Neural cell (in vitro differentiated cells): ENCODE measurements at regions not wholly inside any gene's neighbourhood (a gene's known extent, or its start where the extent isn't known, plus 50 kb on each side); places are given as distances from the start of the nearest gene placed in this dataset.

Experiments
- H2AFZ ChIP-seq: fragments of 200-600, 300-800 bp; sonication (generic), shearing (Covaris generic); 2 replicates; pipeline ENCODE4 v1.6.0; 2014; ENCODE audit warnings: low read depth, mild to moderate bottlenecking, antibody characterized with exemption, low read length, moderate library complexity
- H3F3A ChIP-seq: fragments of 200-600 bp; shearing (Covaris generic); 2 replicates; pipeline ENCODE4 v1.6.1; 2016; ENCODE audit warnings: mild to moderate bottlenecking, moderate library complexity, mixed read lengths, antibody characterized with exemption, low read length; ENCODE audit not compliant: insufficient read depth, poor library complexity, severe bottlenecking
- H3K27ac ChIP-seq: fragments of 200-600, 300-800 bp; sonication (generic), shearing (Covaris generic); 2 replicates; pipeline ENCODE4 v1.5.1; 2014; ENCODE audit warnings: mild to moderate bottlenecking, low read length, moderate library complexity
- H3K27me3 ChIP-seq: fragments of 300-800, 200-600 bp; sonication (generic), shearing (Covaris generic); 2 replicates; pipeline ENCODE4 v1.6.0; 2014; ENCODE audit warnings: mild to moderate bottlenecking, low read depth, low read length, moderate library complexity; ENCODE audit not compliant: insufficient read depth
- H3K36me3 ChIP-seq: fragments of 300-800, 200-600 bp; sonication (generic), shearing (Covaris generic); 2 replicates; pipeline ENCODE4 v1.5.1; 2014; ENCODE audit warnings: mild to moderate bottlenecking, antibody characterized with exemption, low read length, moderate library complexity; ENCODE audit not compliant: insufficient read depth
- H3K4me2 ChIP-seq: fragments of 300-800, 200-600 bp; sonication (generic), shearing (Covaris generic); 2 replicates; pipeline ENCODE4 v1.6.0; 2014; ENCODE audit warnings: mild to moderate bottlenecking, low read length
- H3K4me3 ChIP-seq: fragments of 300-800, 200-600 bp; sonication (generic), shearing (Covaris generic); 2 replicates; pipeline ENCODE4 v1.5.1; 2014; ENCODE audit warnings: mild to moderate bottlenecking, low read length, moderate library complexity
- H3K79me2 ChIP-seq: fragments of 200-600 bp; shearing (Covaris generic); replicated peaks from 2 replicates; pipeline ENCODE4 v1.6.0; 2014; ENCODE audit warnings: mild to moderate bottlenecking, low read length, moderate library complexity; ENCODE audit not compliant: insufficient read depth
- H3K9ac ChIP-seq: fragments of 300-800, 200-600 bp; sonication (generic), shearing (Covaris generic); 2 replicates; pipeline ENCODE4 v1.6.1; 2016; ENCODE audit warnings: mild to moderate bottlenecking, low read length, mixed read lengths
- H3K9me2 ChIP-seq: fragments of 200-600 bp; shearing (Covaris generic); 2 replicates; pipeline ENCODE4 v1.6.1; 2016; ENCODE audit warnings: mild to moderate bottlenecking, low read length, mixed read lengths; ENCODE audit not compliant: insufficient read depth
- H3K9me3 ChIP-seq: fragments of 200-600, 300-800 bp; sonication (generic), shearing (Covaris generic); 2 replicates; pipeline ENCODE4 v1.6.1; 2016; ENCODE audit warnings: mild to moderate bottlenecking, mixed run types, low read length, moderate library complexity, mixed read lengths
- H4K20me1 ChIP-seq: fragments of 200-600 bp; shearing (Covaris generic); 2 replicates; pipeline ENCODE4 v1.6.1; 2016; ENCODE audit warnings: mild to moderate bottlenecking, mixed run types; ENCODE audit not compliant: insufficient read depth
- EP300 ChIP-seq: fragments of 450-650 bp; conservative IDR thresholded peaks from 2 replicates; pipeline ENCODE4 v1.6.1; 2014; ENCODE audit warnings: antibody characterized with exemption, mild to moderate bottlenecking, moderate library complexity; ENCODE audit not compliant: poor library complexity, severe bottlenecking
- EZH2 ChIP-seq: fragments of 200-600, 300-800 bp; shearing (Covaris generic), sonication (generic); IDR thresholded peaks from 2 replicates; pipeline ENCODE4 v1.6.1; 2014; ENCODE audit warnings: antibody characterized with exemption, low read length, borderline replicate concordance, mild to moderate bottlenecking; ENCODE audit not compliant: insufficient read depth, poor library complexity, severe bottlenecking
- MXI1 ChIP-seq: fragments of 450-650 bp; conservative IDR thresholded peaks from 2 replicates; pipeline ENCODE4 v1.6.1; 2014; ENCODE audit warnings: antibody characterized with exemption, mild to moderate bottlenecking; ENCODE audit not compliant: poor library complexity, severe bottlenecking
- POLR2AphosphoS5 ChIP-seq: IDR thresholded peaks from 2 replicates; pipeline ENCODE4 v1.6.1; 2012
- RAD21 ChIP-seq: fragments of 450-650 bp; conservative IDR thresholded peaks from 2 replicates; pipeline ENCODE4 v1.6.1; 2014; ENCODE audit warnings: antibody characterized with exemption, mild to moderate bottlenecking, moderate library complexity
- REST ChIP-seq: IDR thresholded peaks from 2 replicates; pipeline ENCODE4 v1.6.1; 2012; ENCODE audit warnings: borderline replicate concordance
- SMC3 ChIP-seq: fragments of 450-650 bp; conservative IDR thresholded peaks from 2 replicates; pipeline ENCODE4 v1.6.1; 2014; ENCODE audit warnings: antibody characterized with exemption, mild to moderate bottlenecking, moderate library complexity; ENCODE audit not compliant: poor library complexity
- TAF1 ChIP-seq: IDR thresholded peaks from 2 replicates; pipeline ENCODE4 v1.6.1; 2012; ENCODE audit warnings: low read depth
- TF ChIP-seq, protein P1 (sequence below): fragments of 450-650 bp; IDR thresholded peaks from 2 replicates; pipeline ENCODE4 v1.5.1; 2014; ENCODE audit warnings: antibody characterized with exemption, mild to moderate bottlenecking, moderate library complexity; ENCODE audit not compliant: poor library complexity, severe bottlenecking

DNA sequence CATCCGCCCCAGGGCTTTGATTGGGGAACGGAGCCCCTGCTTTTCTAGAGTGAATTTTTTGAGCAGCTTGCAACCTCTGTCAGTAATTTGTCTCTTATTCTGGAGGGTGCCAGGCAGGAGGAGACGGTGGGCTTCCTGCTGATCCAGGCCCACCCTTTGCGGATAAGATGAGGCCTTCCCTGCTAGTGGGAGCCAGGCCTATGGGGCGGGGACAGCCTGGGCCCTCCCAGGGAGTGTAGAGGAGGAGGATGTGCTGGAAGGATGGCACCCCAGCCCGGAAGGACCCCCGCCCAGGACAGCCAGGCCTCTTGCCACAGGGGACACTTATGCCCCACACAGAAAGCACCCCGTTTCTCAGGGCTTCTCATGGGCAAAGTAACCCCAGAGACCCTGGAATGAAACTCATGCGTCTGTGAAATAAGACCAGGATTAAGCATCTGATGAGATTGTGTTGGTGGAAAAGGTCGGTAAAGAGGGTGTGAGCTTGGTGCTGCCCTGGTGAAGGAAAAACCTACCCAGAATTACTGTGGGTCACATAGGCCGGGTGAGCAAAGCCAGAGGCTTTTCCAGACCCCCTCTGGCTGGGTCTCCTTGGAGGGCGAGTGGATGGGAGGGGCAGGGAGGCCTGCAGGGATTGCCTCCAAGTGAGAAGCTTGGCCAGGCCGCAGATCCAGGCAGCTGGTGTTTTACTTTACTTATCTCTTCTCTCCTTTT is 118.7 kb downstream of the SIK1 start:
- Histone ChIP-seq H3K27me3 (no peaks in the 10 kb centered on the region), H3K9ac (no peak overlapping the region), H4K20me1 (no peaks in the 10 kb centered on the region), H3F3A (no peaks in the 10 kb centered on the region), H3K4me3 (no peak overlapping the region), H3K36me3 (no peaks in the 10 kb centered on the region), H3K9me3 (no peaks in the 10 kb centered on the region), H3K9me2 (no peaks in the 10 kb centered on the region), H3K79me2 (no peaks in the 10 kb centered on the region), H3K4me2 (no peak overlapping the region), H2AFZ (no peak overlapping the region), H3K27ac (no peak overlapping the region)
- no peak for TF ChIP-seq REST
- no peak for TF ChIP-seq EP300
- TF ChIP-seq, protein P1, sequence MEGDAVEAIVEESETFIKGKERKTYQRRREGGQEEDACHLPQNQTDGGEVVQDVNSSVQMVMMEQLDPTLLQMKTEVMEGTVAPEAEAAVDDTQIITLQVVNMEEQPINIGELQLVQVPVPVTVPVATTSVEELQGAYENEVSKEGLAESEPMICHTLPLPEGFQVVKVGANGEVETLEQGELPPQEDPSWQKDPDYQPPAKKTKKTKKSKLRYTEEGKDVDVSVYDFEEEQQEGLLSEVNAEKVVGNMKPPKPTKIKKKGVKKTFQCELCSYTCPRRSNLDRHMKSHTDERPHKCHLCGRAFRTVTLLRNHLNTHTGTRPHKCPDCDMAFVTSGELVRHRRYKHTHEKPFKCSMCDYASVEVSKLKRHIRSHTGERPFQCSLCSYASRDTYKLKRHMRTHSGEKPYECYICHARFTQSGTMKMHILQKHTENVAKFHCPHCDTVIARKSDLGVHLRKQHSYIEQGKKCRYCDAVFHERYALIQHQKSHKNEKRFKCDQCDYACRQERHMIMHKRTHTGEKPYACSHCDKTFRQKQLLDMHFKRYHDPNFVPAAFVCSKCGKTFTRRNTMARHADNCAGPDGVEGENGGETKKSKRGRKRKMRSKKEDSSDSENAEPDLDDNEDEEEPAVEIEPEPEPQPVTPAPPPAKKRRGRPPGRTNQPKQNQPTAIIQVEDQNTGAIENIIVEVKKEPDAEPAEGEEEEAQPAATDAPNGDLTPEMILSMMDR, result no peak
- no peak for TF ChIP-seq EZH2
- no peak for TF ChIP-seq RAD21
- no peak for TF ChIP-seq TAF1
- no peak for TF ChIP-seq POLR2AphosphoS5
- no peak for TF ChIP-seq MXI1
- no peak for TF ChIP-seq SMC3

- H3K27ac ChIP-seq, result no peak overlapping the region
- no peaks in the 10 kb centered on the region for H3K36me3 ChIP-seq
- no peaks in the 10 kb centered on the region for H3K9me3 ChIP-seq
- no peak overlapping the region for H3K4me3 ChIP-seq
- H3F3A ChIP-seq, result no peaks in the 10 kb centered on the region
- no peaks in the 10 kb centered on the region for H3K79me2 ChIP-seq
- H2AFZ ChIP-seq, result no peak overlapping the region
- H3K4me2 ChIP-seq, result no peak overlapping the region
- no peaks in the 10 kb centered on the region for H3K27me3 ChIP-seq
- H4K20me1 ChIP-seq, result no peaks in the 10 kb centered on the region
- TF ChIP-seq EZH2, result no peak
- no peak for TF ChIP-seq POLR2AphosphoS5
- TF ChIP-seq EP300, result no peak
- TF ChIP-seq MXI1, result no peak
- no peak for TF ChIP-seq REST
- TF ChIP-seq, protein P1, result no peak
- no peak for TF ChIP-seq SMC3
- no peak for TF ChIP-seq RAD21
- no peak for TF ChIP-seq TAF1
- H3K9me2 ChIP-seq, result no peaks in the 10 kb centered on the region
- H3K9ac ChIP-seq, result no peak overlapping the region
Measured at GRCh38 chr21:43307677-43308070, 119.3 kb downstream of the SIK1 start.
